HG02938 (cell line): ENCODE measurements at regions not wholly inside any gene's neighbourhood (a gene's known extent, or its start where the extent isn't known, plus 50 kb on each side); places are given as distances from the start of the nearest gene placed in this dataset.
"Not testable (repeated sequence)": the region's sequence is repeated elsewhere in the genome, so short reads cannot be mapped to it uniquely, and the experiment has no call there.

Experiments
- ATAC-seq: cut with Tn5 transposase; IDR thresholded peaks from one replicate; pipeline ENCODE4 v1.9.1; 2021; ENCODE audit warnings: mild to moderate bottlenecking, moderate library complexity; ENCODE audit not compliant: unreplicated experiment

GRCh38 chrX:148080593-148080992, 99.5 kb downstream of the FMR1NB start:
- no peak for ATAC-seq

GRCh38 chrX:148084611-148085010, 103.5 kb downstream of the FMR1NB start:
- no peak for ATAC-seq

- ATAC-seq: no peak
Measured at GRCh38 chrX:148120151-148120550, 139.0 kb downstream of the FMR1NB start.

- no peak for ATAC-seq
Measured at GRCh38 chrX:148120999-148121623, 140.0 kb downstream of the FMR1NB start.

- not testable (repeated sequence) for ATAC-seq
Measured at GRCh38 chrX:148128872-148129505, 147.9 kb downstream of the FMR1NB start.

- no peak for ATAC-seq
Measured at GRCh38 chrX:148133105-148133725, 152.1 kb downstream of the FMR1NB start.

GRCh38 chrX:148134578-148134977, 153.4 kb downstream of the FMR1NB start:
- no peak for ATAC-seq

- ATAC-seq: no peak
Measured at GRCh38 chrX:148135738-148136137, 154.6 kb downstream of the FMR1NB start.

- no peak for ATAC-seq
Measured at GRCh38 chrX:148146121-148146520, 165.0 kb downstream of the FMR1NB start.

- ATAC-seq: no peak
Measured at GRCh38 chrX:148156986-148157385, 175.8 kb downstream of the FMR1NB start.

- no peak for ATAC-seq
Measured at GRCh38 chrX:148159796-148160195, 178.7 kb downstream of the FMR1NB start.

GRCh38 chrX:148161701-148162100, 180.6 kb downstream of the FMR1NB start:
- ATAC-seq: no peak

GRCh38 chrX:148185631-148186030, 204.5 kb downstream of the FMR1NB start:
- ATAC-seq: no peak

- ATAC-seq: no peak
Measured at GRCh38 chrX:148192547-148192946, 211.4 kb downstream of the FMR1NB start.

GRCh38 chrX:148193759-148194158, 212.6 kb downstream of the FMR1NB start:
- ATAC-seq: no peak

GRCh38 chrX:148203531-148203930, 222.4 kb downstream of the FMR1NB start:
- ATAC-seq: no peak

- ATAC-seq: no peak
Measured at GRCh38 chrX:148204195-148204594, 223.1 kb downstream of the FMR1NB start.

GRCh38 chrX:148214786-148215185, 233.6 kb downstream of the FMR1NB start:
- no peak for ATAC-seq

GRCh38 chrX:148215726-148216125, 234.6 kb downstream of the FMR1NB start:
- no peak for ATAC-seq

GRCh38 chrX:148223361-148223760, 242.2 kb downstream of the FMR1NB start:
- no peak for ATAC-seq

- ATAC-seq: no peak
Measured at GRCh38 chrX:148228521-148228920, 247.4 kb downstream of the FMR1NB start.

GRCh38 chrX:148229801-148230303, 248.7 kb downstream of the FMR1NB start:
- ATAC-seq: no peak
